LNCaP clone FGC (cell line): ENCODE measurements at regions not wholly inside any gene's neighbourhood (a gene's known extent, or its start where the extent isn't known, plus 50 kb on each side); places are given as distances from the start of the nearest gene placed in this dataset.
"Not testable (repeated sequence)": the region's sequence is repeated elsewhere in the genome, so short reads cannot be mapped to it uniquely, and the experiment has no call there.

ENCODE experiments used
- DNase-seq: peaks from one replicate; pipeline ENCODE4 v3.0.0-alpha.2; 2011; ENCODE audit warnings: low read depth
- H3K4me3 ChIP-seq: 2 replicates; pipeline ENCODE4 v1.5.1; 2011; ENCODE audit warnings: mild to moderate bottlenecking, low read depth, low read length, control low read depth
- TF ChIP-seq, protein P1 (sequence below): IDR thresholded peaks from 2 replicates; pipeline ENCODE4 v1.5.1; 2012; ENCODE audit warnings: mild to moderate bottlenecking; ENCODE audit not compliant: control insufficient read depth, insufficient read depth; ENCODE audit errors: extremely low read depth

DNA sequence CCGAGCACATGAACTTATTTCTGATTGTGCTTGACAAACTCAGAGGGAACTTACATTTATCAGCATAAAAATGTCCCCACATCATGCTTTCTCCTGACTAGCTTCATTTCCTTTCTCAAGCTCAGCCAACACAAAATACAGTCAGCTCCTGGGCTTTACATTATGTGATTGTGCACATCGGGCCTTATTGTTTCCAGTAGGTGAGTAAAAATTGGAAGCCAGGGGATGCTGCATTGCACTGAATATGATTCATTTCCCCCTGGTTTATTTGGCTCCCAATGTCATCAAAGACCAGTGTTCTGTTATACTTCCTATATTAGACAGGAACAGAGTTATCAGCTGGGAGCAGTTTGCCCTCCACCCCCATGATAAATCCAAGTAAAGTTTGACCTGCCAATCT lies 521.8 kb downstream of the RMST start:
- TF ChIP-seq, protein P1, sequence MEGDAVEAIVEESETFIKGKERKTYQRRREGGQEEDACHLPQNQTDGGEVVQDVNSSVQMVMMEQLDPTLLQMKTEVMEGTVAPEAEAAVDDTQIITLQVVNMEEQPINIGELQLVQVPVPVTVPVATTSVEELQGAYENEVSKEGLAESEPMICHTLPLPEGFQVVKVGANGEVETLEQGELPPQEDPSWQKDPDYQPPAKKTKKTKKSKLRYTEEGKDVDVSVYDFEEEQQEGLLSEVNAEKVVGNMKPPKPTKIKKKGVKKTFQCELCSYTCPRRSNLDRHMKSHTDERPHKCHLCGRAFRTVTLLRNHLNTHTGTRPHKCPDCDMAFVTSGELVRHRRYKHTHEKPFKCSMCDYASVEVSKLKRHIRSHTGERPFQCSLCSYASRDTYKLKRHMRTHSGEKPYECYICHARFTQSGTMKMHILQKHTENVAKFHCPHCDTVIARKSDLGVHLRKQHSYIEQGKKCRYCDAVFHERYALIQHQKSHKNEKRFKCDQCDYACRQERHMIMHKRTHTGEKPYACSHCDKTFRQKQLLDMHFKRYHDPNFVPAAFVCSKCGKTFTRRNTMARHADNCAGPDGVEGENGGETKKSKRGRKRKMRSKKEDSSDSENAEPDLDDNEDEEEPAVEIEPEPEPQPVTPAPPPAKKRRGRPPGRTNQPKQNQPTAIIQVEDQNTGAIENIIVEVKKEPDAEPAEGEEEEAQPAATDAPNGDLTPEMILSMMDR = no peak
- no peak overlapping the region for H3K4me3 ChIP-seq
- no peak for DNase-seq

DNA sequence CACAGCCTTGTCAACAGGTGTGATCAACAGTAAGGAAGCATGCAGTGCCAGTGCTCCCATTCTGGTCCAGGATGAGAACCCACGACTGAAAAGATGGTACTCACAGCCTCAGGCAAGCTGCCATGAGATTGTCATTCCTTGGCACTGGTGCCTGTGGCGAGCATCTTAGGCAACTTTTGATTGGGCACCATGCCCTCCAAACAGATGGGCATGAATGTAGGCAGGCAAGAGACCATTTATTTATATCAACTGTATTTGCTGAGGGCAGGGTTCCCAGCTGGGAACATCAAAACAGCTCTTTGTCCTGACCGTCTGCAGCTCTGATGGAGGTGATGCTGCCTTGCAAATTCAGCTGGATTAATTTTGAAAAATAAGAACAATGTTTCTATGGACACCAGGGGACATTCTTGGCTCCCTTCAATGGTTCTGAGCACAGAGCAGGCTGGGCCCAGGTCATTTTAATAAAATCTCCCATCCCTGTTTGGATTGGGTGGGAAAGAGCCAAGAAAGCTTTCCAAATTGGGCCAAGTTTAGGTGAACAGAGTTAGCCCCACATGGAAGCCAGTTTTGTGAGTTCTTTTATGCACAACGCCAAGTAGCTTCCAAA lies 522.5 kb downstream of the RMST start:
- TF ChIP-seq, protein P1 = no peak
- no peak for DNase-seq
- H3K4me3 ChIP-seq = no peak overlapping the region

DNA sequence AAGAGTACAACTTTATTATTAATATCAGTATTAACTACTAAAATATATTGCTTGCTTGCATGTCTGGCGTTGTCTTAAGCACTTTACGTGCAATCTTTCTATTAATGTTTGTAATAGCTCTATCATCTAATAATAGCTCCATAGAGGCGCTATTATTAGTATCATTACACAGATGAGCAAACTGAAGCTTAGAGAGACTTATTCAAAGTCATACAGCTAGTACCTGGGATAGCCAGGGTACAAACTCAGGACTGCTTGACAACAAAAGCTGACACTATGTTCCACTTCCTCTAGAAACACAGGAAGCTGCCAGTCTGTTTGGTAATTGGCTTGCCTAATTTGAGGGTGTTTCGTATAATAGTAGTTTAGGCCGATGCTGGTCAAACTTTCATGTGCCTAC lies 523.2 kb downstream of the RMST start:
- TF ChIP-seq, protein P1 = no peak
- no peak for DNase-seq
- no peak overlapping the region for H3K4me3 ChIP-seq

DNA sequence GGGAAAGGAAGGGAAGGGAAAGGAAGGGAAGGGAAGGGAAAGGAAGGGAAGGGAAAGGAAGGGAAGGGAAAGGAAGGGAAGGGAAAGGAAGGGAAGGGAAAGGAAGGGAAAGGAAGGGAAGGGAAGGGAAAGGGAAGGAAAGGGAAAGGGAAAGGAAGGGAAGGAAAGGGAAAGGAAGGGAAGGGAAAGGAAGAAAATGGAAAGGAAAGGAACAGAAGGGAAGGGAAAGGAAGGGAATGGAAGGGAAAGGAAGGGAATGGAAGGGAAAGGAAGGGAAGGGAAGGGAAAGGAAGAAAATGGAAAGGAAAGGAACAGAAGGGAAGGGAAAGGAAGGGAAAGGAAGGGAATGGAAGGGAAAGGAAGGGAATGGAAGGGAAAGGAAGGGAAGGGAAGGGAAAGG lies 526.0 kb downstream of the RMST start:
- DNase-seq, H3K4me3 ChIP-seq: not testable (repeated sequence)

DNA sequence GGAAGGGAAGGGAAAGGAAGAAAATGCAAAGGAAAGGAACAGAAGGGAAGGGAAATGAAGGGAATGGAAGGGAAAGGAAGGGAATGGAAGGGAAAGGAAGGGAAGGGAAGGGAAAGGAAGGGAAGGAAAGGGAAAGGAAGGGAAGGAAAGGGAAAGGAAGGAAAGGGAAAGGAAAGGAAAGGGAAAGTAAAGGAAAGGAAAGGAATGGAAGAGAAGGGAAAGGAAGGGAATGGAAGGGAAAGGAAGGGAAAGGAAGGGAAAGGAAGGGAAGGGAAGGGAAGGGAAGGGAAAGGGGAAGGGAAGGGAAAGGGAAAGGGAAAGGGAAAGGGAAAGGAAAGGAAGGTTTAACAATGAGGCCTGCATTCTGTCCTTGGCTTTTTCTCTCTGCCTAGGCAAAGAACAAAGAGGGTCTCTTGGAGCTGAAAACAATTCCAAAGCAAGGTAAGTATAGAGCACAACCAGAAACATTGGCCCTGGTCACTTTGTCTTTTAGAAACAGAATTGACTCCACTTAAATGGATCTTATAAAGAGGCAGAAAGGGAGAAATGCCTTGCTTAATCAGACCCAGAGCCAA lies 525.9 kb upstream of the TMPO start:
- TF ChIP-seq, protein P1 = no peak
- no peak overlapping the region for H3K4me3 ChIP-seq
- DNase-seq = no peak

DNA sequence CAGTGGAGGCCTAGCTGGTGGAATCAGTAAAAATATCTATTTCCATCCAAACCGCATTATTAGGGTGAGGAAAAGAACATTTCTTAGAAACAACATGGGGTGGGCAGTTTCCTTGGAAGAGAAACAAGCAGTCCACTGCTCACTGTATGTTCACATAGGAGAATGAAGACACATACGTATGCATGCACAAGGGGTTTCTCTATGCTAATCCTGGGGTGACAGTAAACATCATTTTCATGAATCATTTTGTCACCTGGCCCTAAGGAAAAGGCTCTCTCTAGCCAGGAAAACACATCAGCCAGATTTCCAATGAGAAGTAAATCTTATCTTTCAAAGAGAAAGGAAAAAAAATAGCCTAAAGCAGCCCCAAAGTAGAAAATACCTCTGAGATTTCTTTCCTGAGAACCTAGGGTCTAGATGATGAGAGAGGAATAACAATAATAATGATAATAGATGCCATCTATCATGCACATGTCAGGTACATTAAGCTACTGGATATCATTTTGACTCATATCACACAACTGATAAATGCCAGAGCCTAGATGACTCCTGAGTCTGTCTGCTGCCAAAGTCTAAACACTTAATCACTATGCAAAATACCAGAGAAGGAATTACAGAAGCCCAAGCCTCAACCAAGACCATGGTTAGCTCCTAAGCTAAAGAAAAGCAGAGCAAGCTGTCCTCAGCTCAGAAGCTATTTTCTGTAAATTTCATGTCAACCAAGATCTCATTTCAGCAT lies 520.5 kb upstream of the TMPO start:
- TF ChIP-seq, protein P1 = no peak
- H3K4me3 ChIP-seq = no peak overlapping the region
- DNase-seq = no peak

DNA sequence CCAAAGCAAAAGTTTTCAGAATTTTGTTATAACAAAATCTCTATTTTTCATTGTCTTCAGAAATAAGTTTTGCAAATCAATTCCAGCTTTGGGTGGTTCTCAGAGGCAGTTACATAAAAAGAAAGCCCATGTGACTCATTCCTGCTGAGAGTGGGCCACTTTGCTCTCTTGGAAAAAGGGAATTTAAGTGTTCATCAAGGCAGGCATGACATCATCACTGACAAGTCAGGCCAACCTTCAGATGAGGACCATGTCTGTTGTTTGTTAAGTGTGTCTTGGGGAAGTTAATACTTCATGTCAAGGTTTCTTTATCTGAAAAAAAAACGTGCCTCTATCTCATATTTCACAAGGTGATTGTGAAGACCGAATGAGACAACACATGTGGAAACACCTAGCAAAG lies 519.8 kb upstream of the TMPO start:
- H3K4me3 ChIP-seq = no peak overlapping the region
- TF ChIP-seq, protein P1 = no peak
- DNase-seq = no peak
